GM21786 (cell line): ENCODE measurements at regions not wholly inside any gene's neighbourhood (a gene's known extent, or its start where the extent isn't known, plus 50 kb on each side); places are given as distances from the start of the nearest gene placed in this dataset.

Source experiments
- ATAC-seq: cut with Tn5 transposase; IDR thresholded peaks from one replicate; pipeline ENCODE4 v1.9.1; 2021; ENCODE audit not compliant: unreplicated experiment

- no peak for ATAC-seq
These were observed 190.4 kb upstream of the ARG1 start for GRCh38 chr6:131382631-131383030.

DNA sequence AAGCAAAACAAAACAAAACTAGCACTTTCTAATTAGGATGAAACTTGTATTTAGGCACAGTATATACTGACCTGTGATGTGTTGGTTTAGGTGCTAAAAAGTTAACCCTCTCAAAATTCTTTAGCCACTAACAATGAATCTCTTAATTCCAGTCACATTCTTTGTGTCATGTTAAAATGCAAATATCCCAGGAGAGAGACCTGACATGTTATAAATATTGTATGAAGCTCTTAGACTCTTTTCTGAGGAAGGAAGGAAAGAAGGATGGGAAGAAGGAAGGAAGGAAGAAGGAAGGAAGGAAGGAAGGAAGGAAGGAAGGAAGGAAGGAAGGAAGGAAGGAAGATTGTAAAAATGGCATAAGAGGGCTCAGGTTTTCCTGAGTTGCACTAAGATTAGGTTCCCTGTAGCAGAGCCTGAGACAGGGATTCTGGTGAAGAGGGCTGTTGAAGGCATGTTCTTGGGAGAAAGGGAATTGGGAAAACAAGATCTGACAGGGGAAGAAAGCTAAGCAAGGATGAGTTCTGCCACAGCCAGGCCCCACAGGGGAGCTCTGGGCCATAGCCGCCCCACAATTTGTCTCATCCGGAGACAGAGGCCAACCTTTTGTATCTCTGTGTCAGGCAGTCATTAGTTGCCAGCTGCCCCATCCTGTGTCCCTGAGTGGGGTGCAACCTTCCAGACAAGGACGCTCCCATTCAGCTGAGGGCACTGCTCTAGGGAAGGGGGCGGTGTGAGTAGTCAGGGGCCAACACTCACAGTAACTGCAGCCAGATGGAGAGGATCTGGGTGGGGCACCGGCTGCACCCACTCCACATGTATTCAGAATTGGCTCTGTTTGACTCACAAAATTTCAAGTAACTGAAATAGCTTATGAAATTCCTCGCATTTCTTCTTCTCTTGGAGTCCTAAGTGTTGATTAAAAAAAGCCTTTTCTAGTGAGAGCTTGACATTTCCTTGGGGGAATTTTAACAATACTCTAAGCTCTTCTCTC is 189.3 kb upstream of the ARG1 start:
- ATAC-seq, result no peak

DNA sequence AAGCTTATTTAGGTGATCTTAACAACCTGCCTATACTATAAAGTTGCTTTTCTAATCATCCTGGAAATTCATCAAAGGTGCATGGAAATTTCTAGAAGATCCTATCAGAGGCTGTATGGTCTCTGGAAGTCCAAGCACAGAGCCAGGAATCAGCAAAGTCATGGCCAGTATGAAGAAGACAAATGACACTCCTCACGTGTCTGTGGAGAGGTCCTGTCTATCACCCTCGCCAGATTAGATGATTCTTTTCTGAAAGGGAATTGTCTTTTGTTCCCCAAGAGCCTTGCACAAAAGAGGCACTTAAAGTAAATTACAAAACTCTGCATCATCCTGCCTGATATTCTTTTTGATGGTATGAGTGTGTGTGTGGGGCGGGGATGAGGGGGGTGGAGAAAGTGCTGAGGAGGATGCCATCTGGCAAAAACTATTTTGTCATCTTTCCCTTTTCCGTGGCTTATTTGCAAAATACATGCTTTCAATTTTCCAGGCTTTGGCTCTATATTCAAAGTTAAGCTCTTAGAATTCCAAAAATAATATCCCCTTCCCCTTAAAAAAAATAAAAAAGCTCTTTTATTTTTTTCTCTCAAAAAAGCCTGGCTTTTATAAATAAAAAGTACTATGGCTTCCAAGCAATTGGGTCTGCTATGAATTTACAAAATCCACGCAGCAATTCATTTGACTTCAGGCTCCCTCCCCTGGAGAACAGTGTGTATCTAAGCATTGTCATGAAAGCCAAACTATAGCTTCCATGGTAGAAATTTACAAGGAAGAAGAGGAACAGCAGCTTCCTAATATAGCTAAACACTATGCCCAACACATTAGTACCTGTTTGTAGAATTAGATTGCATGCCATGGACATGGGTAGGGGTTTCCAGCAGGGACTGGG is 185.2 kb upstream of the ARG1 start:
- no peak for ATAC-seq

DNA sequence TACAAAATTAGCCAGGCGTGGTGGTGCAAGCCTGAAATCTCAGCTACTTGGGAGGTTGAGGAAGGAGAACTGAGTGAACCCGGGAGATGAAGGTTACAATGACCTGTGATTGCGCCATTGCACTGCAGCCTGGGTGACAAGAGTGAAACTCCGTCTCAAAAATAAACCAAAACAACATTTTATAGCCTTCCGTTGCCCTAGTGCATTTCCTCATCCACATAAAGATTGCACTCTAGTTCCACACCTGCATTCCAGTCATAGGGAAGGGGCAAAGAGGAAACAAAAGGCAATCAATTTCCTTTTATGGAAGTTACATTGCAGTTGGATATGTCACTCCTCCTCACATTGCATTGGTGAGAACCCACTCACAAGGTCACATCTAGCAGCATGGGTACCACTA is 182.7 kb upstream of the ARG1 start:
- ATAC-seq, result no peak

- no peak for ATAC-seq
These were observed 181.9 kb upstream of the ARG1 start for GRCh38 chr6:131391116-131391515.

DNA sequence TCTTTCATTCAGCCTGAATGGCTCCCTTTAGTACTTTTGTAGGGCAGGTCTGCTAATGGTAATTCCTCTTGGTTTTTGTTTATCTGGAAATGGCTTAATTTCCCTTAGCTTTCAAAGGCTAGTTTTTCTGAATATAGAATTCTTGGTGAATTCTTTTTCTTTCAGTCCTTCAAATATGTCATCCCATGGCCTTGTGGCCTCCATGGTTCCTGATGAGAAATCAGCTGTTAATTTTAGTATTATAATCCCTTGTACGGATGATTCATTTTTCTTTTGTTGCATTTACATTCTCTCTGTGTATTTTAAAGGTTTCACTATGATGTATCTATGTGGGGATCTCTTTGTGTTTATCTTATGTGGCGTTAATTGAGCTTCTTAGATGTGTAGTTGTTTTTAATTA is 179.6 kb upstream of the ARG1 start:
- no peak for ATAC-seq

GRCh38 chr6:131394768-131395432 is 178.1 kb upstream of the ARG1 start:
- ATAC-seq, result no peak

- ATAC-seq, result no peak
These were observed 174.8 kb upstream of the ARG1 start for GRCh38 chr6:131398176-131398575.

DNA sequence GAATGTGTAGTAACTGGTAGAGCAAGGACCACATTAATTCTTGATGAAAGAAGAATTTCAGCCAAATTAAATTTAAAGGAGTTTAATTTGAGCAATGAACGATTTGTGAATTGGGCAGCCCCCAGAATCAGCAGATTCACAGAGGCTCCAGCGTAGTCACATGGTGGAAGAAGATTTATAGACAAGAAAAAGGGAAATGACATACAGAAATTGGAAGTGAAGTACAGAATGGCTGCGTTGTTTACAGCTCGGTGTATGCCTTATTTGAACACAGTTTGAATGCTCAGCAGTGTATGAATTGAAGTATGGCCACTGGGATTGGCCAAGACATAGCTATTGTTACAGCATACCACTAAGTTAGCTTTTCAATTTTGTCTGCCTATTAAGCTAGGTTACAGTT is 173.6 kb upstream of the ARG1 start:
- ATAC-seq, result no peak

- no peak for ATAC-seq
These were observed 172.8 kb upstream of the ARG1 start for GRCh38 chr6:131400054-131400778.

DNA sequence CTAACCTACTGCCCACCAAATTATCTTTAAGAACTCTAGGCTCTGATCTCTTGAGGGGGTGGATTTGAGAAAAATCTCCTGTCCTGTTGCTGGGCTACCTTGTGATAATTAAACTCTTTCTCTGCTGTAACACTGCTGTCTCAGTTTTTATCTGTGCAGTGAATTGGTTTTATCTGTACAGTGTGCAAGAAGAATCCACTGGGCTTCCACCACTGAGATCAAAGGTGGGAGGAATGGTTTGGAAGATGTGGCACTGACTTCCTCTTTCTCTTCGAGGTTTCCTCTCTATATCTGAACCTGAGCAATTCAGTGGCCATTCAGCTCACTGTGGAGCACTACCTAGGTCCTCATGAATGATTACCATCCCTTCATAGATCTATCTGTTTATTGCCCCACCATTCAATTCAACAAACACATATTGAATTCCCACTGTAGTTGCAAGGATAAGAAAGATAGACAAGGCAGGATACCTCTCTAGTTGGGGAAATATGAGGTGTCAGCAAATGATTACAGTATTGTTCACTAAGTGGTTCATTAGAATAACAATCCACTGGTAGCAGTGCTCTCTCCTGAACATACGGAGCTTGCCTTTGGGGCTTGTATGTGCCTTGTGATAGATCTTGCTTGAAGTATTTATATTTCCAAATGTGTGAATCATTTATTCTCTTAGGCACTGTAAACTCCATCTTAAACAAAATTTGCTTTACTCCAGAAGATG is 172.1 kb upstream of the ARG1 start:
- no peak for ATAC-seq

GRCh38 chr6:131408811-131409210 is 164.2 kb upstream of the ARG1 start:
- no peak for ATAC-seq

GRCh38 chr6:131410785-131411184 is 162.2 kb upstream of the ARG1 start:
- ATAC-seq, result no peak

GRCh38 chr6:131412960-131413830 is 159.8 kb upstream of the ARG1 start:
- ATAC-seq, result no peak

DNA sequence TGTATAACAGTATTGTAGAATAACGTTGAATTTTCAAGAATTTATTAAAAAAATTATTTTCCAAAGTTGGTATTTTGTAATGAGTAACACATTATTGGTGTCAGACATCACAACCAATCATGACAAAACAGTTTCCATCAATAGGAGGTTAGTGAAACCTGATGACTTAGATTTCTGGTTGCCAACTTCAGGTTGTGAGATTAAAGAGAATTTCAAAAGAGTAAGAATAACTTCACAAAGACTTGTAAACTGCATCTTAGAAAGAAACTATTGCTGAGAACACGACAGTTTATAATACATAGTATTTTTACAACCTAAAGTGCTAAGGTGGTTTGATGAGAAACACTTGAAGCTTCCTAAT is 159.2 kb upstream of the ARG1 start:
- no peak for ATAC-seq

- ATAC-seq, result no peak
These were observed 158.1 kb upstream of the ARG1 start for GRCh38 chr6:131414956-131415355.

DNA sequence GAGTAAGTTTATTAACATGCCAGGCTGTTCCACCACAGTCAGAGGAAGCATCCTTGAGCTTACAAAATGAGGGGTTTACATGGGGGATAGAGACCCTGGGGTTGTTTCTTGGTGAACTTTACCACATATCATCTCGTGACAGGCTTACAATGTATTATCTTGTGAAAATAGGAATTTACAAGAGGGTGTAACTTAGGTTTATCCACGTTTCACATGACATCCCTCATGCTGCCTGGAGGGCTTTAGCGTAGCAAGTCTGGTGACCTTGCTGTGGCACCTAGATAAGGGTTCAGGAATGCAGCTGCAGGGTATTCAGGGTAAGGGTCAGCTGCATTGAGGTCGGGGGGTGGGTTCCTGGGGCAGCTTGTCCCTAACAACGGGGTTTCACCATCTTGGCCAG is 154.6 kb upstream of the ARG1 start:
- no peak for ATAC-seq

DNA sequence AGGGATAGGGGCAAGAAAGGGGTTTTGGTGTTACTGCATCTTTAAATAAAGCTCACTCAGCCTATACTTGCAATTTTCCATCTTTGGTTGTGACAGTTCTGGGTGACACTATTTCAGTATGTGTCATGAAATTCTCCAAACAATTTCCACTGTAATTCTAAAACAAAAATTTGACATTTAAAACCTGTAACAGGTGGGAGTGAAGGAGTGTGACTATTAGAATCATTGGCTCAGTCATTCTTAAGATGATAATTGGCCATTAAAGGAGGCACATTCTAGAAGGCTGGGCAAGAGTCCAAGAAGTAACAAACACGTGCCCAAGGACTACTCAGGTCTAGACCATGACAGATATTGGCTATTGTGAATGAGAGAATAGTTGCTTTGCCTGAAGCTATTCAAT is 153.3 kb upstream of the ARG1 start:
- no peak for ATAC-seq

DNA sequence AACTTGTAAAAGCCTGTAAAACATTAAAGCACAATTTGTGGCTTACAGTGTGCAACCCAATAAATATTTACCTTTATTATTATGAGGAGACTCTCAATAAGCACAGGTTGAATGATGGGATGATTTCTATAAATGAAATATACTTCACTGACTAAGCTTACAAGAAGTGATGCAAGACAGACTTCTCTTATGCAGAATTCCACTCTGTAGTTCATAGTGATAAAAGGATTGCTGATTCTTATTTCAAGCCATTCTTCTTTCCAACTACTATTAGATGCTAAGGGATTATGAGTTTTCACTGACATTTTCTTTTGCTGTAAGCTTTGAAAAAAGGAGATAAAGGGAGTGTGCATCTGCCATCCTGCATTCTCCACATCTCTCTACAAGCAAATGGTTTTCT is 149.0 kb upstream of the ARG1 start:
- ATAC-seq, result no peak
